K562 (cell line): ENCODE measurements at regions not wholly inside any gene's neighbourhood (a gene's known extent, or its start where the extent isn't known, plus 50 kb on each side); places are given as distances from the start of the nearest gene placed in this dataset.

ENCODE experiments used
- ATAC-seq: fragments of 200-7000 bp; cut with Tn5 transposase; 3 replicates; pipeline ENCODE4 v1.9.1; 2020; ENCODE audit warnings: moderate library complexity
- BruUV-seq: library from RNA; stranded (reverse); fragments of 400-500 nt; replicated peaks from 2 replicates; lab custom pipeline; 2021; lab: Mats Ljungman, UMichigan
- CTCF ChIA-PET: fragments of 300-600 bp; formaldehyde crosslinking; extraction: SDS; loops from one replicate; lab custom pipeline; 2021; ENCODE audit warnings: low intra/inter-chr PET ratio; lab: Yijun Ruan, JAX
- POLR2A ChIA-PET: fragments of 300-600, 350-650 bp; sonication (Branson Sonifier 250); formaldehyde crosslinking; extraction: SDS; loops from one replicate; lab custom pipeline; 2021; ENCODE audit warnings: antibody characterized with exemption, inconsistent platforms; lab: Yijun Ruan, JAX
- DNase-seq, 4 experiments: peaks; one replicate each; pipeline versions ENCODE4 v3.0.0 to v3.0.0-alpha.2; 2011 to 2018; ENCODE audit warnings: low spot score in 3 of 4, mixed read lengths in 3 of 4; ENCODE audit errors: extremely low read depth in 1 of 4
- FAIRE-seq: peaks from 2 replicates; lab custom pipeline; 2011; peaks lifted over from hg19 to GRCh38; lab: Jason Lieb, UNC
- H2AFZ ChIP-seq: 2 replicates; pipeline ENCODE4 v1.6.0; 2011; ENCODE audit warnings: low read depth, low read length, control low read depth, inconsistent platforms
- H3K27ac ChIP-seq: fragments of 200-600 bp; 3 replicates; pipeline ENCODE4 v1.8.0; 2011; ENCODE audit warnings: low read depth, mild to moderate bottlenecking, control low read depth, inconsistent platforms, low read length, moderate library complexity, mixed read lengths; ENCODE audit errors: extremely low read depth
- H3K27me3 ChIP-seq, 2 experiments: fragments of 300-600 bp in 1 of 2; 2 replicates in 1 of 2; 3 replicates in 1 of 2; pipeline versions ENCODE4 v1.6.0 to v1.8.0; 2011; ENCODE audit warnings: inconsistent platforms in 2 of 2, low read length in 2 of 2, mild to moderate bottlenecking in 1 of 2, mixed read lengths in 1 of 2, moderate library complexity in 1 of 2; ENCODE audit not compliant: control insufficient read depth in 2 of 2, insufficient read depth in 2 of 2
- H3K36me3 ChIP-seq: fragments of 300-600 bp; 3 replicates; pipeline ENCODE4 v1.8.0; 2011; ENCODE audit warnings: mild to moderate bottlenecking, low read length, inconsistent platforms; ENCODE audit not compliant: control insufficient read depth, insufficient read depth
- H3K4me1 ChIP-seq, 2 experiments: fragments of 200-600 bp in 1 of 2; replicated peaks in 1 of 2; 2 replicates in 1 of 2; 3 replicates in 1 of 2; pipeline versions ENCODE4 v1.5.1 to v1.8.0; 2011; ENCODE audit warnings: inconsistent platforms in 2 of 2, low read length in 2 of 2, mild to moderate bottlenecking in 1 of 2, mixed read lengths in 1 of 2, moderate library complexity in 1 of 2; ENCODE audit not compliant: control insufficient read depth in 2 of 2, insufficient read depth in 2 of 2
- H3K4me2 ChIP-seq: 2 replicates; pipeline ENCODE4 v1.6.1; 2011; ENCODE audit warnings: low read length, control low read depth, inconsistent platforms, mixed read lengths; ENCODE audit not compliant: insufficient read depth
- H3K4me3 ChIP-seq: fragments of 200-600 bp; sonication (generic), shearing (Covaris generic); 2 replicates; pipeline ENCODE4 v1.5.1; 2016; ENCODE audit warnings: control low read depth, inconsistent platforms
- H3K79me2 ChIP-seq: fragments of 200-600 bp; 3 replicates; pipeline ENCODE4 v1.8.0; 2011; ENCODE audit warnings: low read length, inconsistent platforms; ENCODE audit not compliant: control insufficient read depth, insufficient read depth
- H3K9ac ChIP-seq, 2 experiments: 2 replicates each; pipeline versions ENCODE4 v1.6.0 to v1.6.1; 2011; ENCODE audit warnings: low read depth in 2 of 2, low read length in 2 of 2, control low read depth in 1 of 2, inconsistent platforms in 1 of 2, mild to moderate bottlenecking in 1 of 2, mixed read lengths in 1 of 2; ENCODE audit not compliant: insufficient read depth in 1 of 2
- H3K9me1 ChIP-seq: one replicate; pipeline ENCODE4 v1.6.0; 2011; ENCODE audit warnings: inconsistent platforms, mild to moderate bottlenecking, low read length, moderate library complexity; ENCODE audit not compliant: control insufficient read depth, insufficient read depth
- H3K9me3 ChIP-seq: replicated peaks from 2 replicates; pipeline ENCODE4 v1.5.1; 2011; ENCODE audit warnings: low read depth, low read length, inconsistent platforms; ENCODE audit not compliant: control insufficient read depth, insufficient read depth
- H4K20me1 ChIP-seq: replicated peaks from 2 replicates; pipeline ENCODE4 v1.6.1; 2011; ENCODE audit warnings: low read length, inconsistent platforms, mixed read lengths; ENCODE audit not compliant: control insufficient read depth, insufficient read depth
- MTA3 ChIP-seq: fragments of 450-650 bp; formaldehyde crosslinking; IDR thresholded peaks from 2 replicates; pipeline ENCODE4 v1.6.1; 2017; ENCODE audit warnings: mild to moderate bottlenecking, borderline replicate concordance
- TBP ChIP-seq: optimal IDR thresholded peaks from 2 replicates; pipeline ENCODE3; 2011; ENCODE audit warnings: low read depth, low read length, improper control_type of control experiment
- ZNF764 ChIP-seq: fragments of 250-450 bp; sonication (Bioruptor Pico); IDR thresholded peaks from 2 replicates; pipeline ENCODE4 v1.4.0; 2020; ENCODE audit warnings: low read depth, mild to moderate bottlenecking, moderate library complexity
- ZSCAN32 ChIP-seq: fragments of 450-650 bp; formaldehyde crosslinking; IDR thresholded peaks from 2 replicates; pipeline ENCODE4 v1.4.0; 2020; ENCODE audit warnings: mild to moderate bottlenecking, moderate library complexity
- WGBS: fragments of 100-300 bp; shearing (Covaris generic); methylation state at CpG from one replicate; pipeline ENCODE4 v1.1.6; 2016; ENCODE audit warnings: low coverage, mixed read lengths; ENCODE audit not compliant: insufficient coverage; ENCODE audit errors: missing lambda C conversion rate; 5-methylcytosine and 5-hydroxymethylcytosine counted together
- in situ Hi-C: fragments of 300-500 bp; cut with MboI; formaldehyde crosslinking; loops from 4 replicates; pipeline ENCODE4 v1.15.0; 2018; ENCODE audit warnings: inconsistent platforms, mixed read lengths
- intact Hi-C: fragments of 100-400 bp; cut with micrococcal nuclease; formaldehyde crosslinking; loops from 2 replicates; pipeline ENCODE4 v1.14.2; 2022
- TF ChIP-seq, protein P1 (sequence below): fragments of 250-450 bp; sonication (Bioruptor Pico); IDR thresholded peaks from 2 replicates; pipeline ENCODE4 v1.4.0; 2020; ENCODE audit warnings: borderline replicate concordance
- TF ChIP-seq, protein P2 (sequence below), 2 experiments: fragments of 450-650 bp in 1 of 2; IDR thresholded peaks; 2 replicates each; pipeline ENCODE4 v1.6.1; 2011 to 2017; ENCODE audit warnings: low read depth in 2 of 2, antibody characterized with exemption in 1 of 2, borderline replicate concordance in 1 of 2, low read length in 1 of 2, mild to moderate bottlenecking in 1 of 2, mixed read lengths in 1 of 2; ENCODE audit not compliant: control insufficient read depth in 1 of 2

GRCh38 chr1:4086921-4087320 is 186.8 kb upstream of the C1orf174 start:
- Histone ChIP-seq H3K9ac (no peak overlapping the region), H3K4me3 (no peak overlapping the region), H3K79me2 (no peaks in the 10 kb centered on the region), H4K20me1 (no peaks in the 10 kb centered on the region; the same call in 1 of the 2 replicates), H2AFZ (no peak overlapping the region), H3K4me1 (no peaks in the 10 kb centered on the region), H3K36me3 (no peaks in the 10 kb centered on the region), H3K27me3 (peaks cover 7 to 48% of the 10 kb centered on the region in 2 experiments; a peak in 4 of 5 replicates), H3K9me3 (no peaks in the 10 kb centered on the region), H3K27ac (no peak overlapping the region), H3K4me2 (no peak overlapping the region), H3K9me1 (no peaks in the 10 kb centered on the region)
- ATAC-seq (no peak), FAIRE-seq (no peak), DNase-seq (no peak)
- BruUV-seq, result no TSS peak
- in situ Hi-C loops, result no loop called here
- POLR2A ChIA-PET, result interaction anchor here (0.5 to 0.6 kb wide), 2 partner anchors 11 to 229 kb away, joined by 3 to 5 read pairs; no protein-coding TSS in a partner anchor
- TF ChIP-seq, protein P1, sequence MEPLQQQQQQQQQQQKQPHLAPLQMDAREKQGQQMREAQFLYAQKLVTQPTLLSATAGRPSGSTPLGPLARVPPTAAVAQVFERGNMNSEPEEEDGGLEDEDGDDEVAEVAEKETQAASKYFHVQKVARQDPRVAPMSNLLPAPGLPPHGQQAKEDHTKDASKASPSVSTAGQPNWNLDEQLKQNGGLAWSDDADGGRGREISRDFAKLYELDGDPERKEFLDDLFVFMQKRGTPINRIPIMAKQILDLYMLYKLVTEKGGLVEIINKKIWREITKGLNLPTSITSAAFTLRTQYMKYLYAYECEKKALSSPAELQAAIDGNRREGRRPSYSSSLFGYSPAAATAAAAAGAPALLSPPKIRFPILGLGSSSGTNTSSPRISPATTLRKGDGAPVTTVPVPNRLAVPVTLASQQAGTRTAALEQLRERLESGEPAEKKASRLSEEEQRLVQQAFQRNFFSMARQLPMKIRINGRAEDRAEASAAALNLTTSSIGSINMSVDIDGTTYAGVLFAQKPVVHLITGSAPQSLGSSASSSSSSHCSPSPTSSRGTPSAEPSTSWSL (CRISPR knock-in tag), result no peak
- TF ChIP-seq ZSCAN32 (CRISPR knock-in tag), result no peak
- TF ChIP-seq TBP, result no peak
- no peak for TF ChIP-seq ZNF764 (CRISPR knock-in tag)
- no peak for TF ChIP-seq MTA3
- TF ChIP-seq, protein P2, sequence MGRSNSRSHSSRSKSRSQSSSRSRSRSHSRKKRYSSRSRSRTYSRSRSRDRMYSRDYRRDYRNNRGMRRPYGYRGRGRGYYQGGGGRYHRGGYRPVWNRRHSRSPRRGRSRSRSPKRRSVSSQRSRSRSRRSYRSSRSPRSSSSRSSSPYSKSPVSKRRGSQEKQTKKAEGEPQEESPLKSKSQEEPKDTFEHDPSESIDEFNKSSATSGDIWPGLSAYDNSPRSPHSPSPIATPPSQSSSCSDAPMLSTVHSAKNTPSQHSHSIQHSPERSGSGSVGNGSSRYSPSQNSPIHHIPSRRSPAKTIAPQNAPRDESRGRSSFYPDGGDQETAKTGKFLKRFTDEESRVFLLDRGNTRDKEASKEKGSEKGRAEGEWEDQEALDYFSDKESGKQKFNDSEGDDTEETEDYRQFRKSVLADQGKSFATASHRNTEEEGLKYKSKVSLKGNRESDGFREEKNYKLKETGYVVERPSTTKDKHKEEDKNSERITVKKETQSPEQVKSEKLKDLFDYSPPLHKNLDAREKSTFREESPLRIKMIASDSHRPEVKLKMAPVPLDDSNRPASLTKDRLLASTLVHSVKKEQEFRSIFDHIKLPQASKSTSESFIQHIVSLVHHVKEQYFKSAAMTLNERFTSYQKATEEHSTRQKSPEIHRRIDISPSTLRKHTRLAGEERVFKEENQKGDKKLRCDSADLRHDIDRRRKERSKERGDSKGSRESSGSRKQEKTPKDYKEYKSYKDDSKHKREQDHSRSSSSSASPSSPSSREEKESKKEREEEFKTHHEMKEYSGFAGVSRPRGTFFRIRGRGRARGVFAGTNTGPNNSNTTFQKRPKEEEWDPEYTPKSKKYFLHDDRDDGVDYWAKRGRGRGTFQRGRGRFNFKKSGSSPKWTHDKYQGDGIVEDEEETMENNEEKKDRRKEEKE (IDR thresholded peaks at IDR 0.05; ENCODE audit: borderline replicate concordance in 1 of 2, control insufficient read depth in 1 of 2, low read depth in 2 of 2, low read length in 1 of 2), result no peak
- intact Hi-C loops, result no loop called here
- CTCF ChIA-PET, result no interaction called here
- 3% methylated on average over 4 of the region's 4 CpGs for WGBS
